T-helper 22 cell (primary cell): ENCODE measurements at regions not wholly inside any gene's neighbourhood (a gene's known extent, or its start where the extent isn't known, plus 50 kb on each side); places are given as distances from the start of the nearest gene placed in this dataset.
"Not testable (repeated sequence)": the region's sequence is repeated elsewhere in the genome, so short reads cannot be mapped to it uniquely, and the experiment has no call there.

Experiments
- DNase-seq: peaks from one replicate; pipeline ENCODE4 v3.0.0-alpha.2; 2020; ENCODE audit warnings: low read depth

GRCh38 chr21:35800796-35801385, 259.4 kb downstream of the SETD4 start:
- not testable (repeated sequence) for DNase-seq

DNA sequence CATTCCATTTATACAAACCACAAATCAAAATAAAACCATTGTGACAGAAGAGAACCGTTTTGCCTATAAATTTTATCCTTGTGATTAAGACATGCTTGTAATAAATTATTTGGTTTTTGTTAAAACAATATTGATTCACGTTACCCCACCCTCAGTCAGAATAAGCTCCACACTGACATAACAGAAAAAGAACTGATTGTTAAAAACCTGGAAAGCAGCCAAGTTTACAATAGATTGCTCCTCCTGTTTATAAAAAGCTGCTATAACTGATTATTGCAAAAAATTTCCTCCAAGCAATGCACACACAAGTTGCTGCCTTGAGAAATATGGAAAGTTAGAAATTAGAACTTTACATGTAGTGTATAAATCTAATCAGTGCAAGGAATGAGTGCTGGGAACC, 263.5 kb downstream of the SETD4 start:
- no peak for DNase-seq

- not testable (repeated sequence) for DNase-seq
Observed at GRCh38 chr21:35794527-35794926, 265.8 kb downstream of the SETD4 start.

DNA sequence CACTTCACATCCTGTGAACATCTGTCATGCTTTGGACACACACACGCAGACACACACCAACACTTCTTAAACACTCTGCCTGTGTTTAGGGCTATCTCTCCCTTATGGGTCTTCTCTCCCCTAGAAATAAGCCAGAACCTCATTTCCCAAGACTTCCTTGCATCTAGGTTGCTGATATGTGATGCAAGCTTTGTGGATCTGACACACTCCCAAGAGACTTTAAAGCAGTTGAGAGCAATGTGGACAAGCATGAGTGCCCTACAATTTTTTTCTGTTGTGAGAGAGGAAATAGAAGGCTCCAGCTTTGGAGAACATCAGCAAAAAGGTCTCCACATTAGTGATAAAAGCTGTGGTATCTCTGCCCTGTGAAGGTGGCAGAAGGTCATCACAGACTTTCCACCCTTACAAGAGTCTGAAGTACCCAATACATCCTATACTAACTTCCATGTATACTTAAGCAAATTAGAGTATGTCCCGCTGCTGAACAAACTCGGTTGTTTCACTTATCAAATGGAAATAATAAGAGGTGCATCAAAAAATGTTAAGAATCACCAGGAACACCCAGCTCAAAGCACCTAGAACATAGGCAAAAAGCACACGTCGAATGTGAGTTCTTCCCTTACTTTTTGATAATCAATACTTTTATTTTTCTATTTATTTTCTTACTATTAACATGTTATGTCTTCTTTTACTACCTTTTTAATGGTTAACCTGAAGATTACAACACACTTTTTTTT, 267.6 kb downstream of the SETD4 start:
- no peak for DNase-seq

DNA sequence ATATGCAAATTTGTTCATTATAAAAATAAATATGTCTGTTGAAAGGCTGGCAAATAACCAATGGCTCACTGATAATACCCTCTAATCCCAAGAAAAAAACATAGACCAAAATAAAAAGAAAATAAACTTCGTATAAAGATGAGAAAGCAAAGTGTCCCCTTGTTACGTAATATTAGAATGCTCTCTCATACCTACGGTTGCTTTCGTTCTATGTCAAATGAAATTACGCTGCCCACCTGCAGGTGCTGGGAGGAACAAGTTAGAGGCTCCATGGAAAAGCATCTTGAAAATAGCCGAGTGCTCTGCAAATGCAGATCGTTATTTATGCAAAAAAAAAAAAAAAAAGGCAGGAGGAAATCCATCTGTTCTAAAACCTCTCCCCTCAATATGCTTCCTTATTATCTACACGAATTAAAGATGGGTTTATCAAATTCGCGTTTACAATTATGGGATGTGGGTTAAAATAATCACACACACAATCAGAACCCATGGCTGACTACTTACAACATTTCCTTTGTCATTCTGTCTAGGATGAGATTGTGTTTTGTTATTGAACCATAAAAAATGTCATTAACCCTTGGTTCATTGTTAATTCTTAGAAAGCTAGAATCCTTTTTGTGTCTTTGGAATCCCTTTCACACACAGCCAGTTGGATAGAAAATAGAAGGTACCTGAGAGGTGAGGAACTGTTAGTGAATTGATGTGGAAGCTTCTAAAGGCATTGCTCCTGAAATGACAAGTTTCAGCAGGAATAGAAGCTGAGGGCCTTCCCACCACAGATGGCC, 268.6 kb downstream of the SETD4 start:
- no peak for DNase-seq

GRCh38 chr21:35783721-35784120, 276.6 kb downstream of the SETD4 start:
- DNase-seq = no peak

GRCh38 chr21:35782667-35783066, 277.7 kb downstream of the SETD4 start:
- DNase-seq = no peak

- DNase-seq = no peak
Observed at GRCh38 chr21:35780983-35781382, 279.3 kb downstream of the SETD4 start.

DNA sequence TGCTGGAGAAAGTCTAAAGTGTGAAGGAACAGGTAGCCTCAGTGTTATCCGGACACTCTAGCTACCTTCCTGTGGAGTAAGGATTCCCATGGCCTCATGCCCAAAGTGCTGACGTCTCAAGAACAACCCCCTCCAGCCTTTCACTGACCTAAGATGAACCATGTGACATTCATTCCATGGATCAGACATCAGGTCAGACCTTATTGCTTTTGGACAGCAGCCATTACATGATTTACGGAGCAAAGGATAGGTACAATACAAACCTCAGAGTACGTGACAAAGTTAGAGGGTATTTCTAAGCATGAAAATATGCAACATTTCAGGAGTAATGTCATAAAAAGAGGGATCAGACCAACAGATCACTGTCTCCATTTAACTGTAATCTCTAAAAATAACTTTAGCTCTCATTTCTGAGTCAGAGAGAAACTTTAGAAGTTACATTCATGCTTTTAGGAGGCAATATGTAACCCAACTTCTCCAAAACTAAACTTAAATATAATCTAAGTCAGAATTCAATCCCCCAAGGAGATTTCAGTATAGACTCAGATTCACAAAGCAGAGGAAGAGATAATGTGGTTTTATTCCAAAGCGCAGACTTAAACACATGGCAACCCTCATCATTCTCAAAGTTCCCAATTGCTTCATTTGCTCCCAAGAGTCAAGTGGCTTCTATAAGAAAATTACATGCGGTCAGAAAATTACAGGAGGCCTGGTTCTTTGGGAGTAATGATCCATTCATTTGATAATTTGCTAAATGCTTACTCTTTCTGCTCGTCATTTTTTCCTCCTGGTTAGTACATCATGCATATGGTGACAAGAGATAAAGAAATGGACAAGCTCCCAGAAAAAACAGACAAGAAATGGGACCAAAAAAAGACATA, 280.4 kb downstream of the SETD4 start:
- no peak for DNase-seq

DNA sequence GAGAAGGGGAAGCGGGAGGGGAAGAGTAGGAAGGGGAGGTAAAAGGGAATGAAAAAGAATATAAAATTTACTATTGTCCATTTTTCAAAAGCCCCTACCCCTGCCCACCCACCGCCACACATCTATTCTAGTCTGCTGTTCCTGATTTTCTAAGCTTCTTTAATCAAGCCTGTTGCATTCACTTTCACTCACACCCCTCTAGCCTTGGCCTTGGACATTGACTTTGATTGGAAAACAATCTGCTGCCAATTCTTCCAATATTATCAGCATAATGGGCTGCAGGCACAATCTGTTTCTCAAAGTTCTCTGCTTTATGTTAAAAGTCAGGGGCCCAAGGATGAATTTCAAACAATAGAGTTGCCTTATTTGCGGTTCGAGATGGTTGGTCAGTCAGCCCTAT, 281.2 kb downstream of the SETD4 start:
- no peak for DNase-seq

DNA sequence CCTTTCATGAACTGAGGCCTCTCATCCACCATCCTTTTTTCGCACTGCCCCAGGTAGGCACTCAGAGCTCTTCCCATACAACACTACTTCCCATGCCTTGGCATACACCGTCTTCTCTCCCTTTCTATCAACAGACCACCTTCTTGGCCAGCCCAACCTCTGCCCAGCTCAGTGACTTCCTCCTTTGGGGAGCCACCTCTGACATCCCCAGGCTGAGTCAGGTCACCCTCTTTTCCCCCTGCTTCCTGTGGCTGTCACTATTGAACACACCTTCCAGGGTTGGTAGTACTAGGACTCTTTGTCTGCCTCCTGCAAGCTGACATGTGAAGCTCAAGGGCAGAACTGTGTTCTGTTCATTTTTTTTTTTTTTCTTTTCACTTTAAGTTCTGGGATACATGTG, 283.2 kb downstream of the SETD4 start:
- DNase-seq = no peak

- no peak for DNase-seq
Observed at GRCh38 chr21:35775778-35776544, 284.4 kb downstream of the SETD4 start.

DNA sequence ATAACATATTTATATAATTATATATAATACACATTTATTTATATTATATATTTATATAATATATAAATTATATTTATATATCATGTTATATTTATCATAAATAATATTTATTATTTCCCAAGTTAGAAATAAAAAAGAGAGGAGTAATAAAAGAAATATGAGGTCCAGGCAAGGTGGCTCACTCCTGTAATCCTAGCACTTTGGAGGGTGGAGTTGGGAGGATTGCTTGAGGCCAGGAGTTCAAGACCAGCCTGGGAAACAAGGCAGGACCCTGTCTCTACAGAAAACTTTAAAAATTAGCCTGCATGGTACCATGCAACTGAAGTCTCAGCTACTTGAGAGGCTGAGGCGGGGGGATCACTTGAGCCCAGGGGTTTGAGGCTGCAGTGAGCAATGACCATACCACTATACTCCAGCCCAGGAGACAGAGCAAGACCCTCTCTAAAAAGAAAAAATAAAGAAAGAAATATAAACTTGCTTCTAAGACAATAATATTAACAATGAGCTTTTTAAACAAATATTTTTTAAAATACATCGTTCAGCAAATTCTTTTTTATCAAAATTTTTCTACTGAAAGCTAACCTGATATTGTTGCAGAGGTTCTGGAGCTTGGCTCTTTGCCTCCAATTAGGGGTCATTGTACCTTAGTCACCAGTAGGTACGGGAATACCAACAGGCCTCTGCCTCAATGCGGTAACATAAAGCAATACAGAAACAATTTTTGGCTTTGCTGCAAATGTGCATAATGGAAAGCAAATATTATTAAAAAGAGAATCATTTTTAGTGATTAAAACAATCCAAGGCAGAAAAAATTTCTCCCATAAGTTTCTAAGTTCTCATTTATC, 290.0 kb downstream of the SETD4 start:
- no peak for DNase-seq

- no peak for DNase-seq
Observed at GRCh38 chr21:35768187-35768586, 292.1 kb downstream of the SETD4 start.

GRCh38 chr21:35764586-35764985, 295.7 kb downstream of the SETD4 start:
- no peak for DNase-seq

DNA sequence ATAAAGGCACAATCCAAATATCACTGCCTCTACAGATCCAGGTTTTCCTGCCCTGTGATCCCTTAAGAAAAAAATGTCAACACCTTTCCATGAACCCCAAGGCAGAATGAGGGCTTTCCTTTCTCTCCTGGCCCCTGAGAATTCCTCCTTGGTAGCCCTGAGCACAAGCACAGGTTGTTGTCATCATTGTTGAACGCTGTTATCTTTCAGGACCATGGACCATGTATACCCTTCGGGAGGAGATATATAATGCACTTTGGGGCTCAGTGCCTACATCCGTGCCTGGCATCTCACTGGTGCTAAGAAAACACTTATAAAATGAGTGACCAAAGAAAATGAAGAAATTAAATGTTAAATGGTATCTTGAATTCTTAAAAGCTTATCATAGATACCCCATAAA, 296.2 kb downstream of the SETD4 start:
- DNase-seq = no peak

DNA sequence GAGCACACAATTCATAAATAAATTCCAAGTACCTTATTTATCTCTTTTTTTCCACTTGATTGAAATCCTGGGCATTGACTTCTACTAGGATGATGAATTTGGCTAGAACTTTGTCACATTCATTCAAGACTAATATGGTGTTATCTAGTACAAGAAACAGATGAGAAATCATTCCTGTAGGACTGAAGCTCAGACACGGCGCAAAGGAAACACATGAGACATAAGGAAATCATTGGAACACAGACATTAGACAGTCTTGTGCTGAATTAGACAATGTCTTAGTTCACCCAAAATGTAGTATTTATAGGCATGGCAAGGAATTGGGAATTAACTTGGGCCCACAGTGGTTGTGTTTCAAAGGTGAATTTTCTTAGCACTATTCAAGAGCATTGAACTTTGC, 305.7 kb downstream of the SETD4 start:
- no peak for DNase-seq

- DNase-seq = no peak
Observed at GRCh38 chr21:35753308-35753707, 307.0 kb downstream of the SETD4 start.

DNA sequence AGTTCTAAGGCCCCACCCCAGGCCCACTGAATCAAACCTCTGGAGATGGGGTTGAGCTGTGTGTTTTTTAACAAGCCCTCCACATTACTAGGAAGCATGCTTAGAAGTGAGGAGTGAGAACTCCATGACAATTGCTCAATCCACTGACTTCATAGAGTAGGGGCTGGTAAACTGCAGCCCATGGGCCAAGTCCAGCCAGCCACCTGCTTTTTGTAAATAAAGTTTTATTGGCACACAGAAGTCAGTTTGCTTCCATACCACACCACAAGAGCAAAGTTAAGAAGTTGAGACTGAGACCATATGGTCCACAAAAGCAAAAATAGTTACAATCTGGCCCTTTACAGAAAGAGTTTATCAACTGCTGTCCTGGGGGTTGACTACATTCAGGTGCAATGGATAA, 309.2 kb downstream of the SETD4 start:
- no peak for DNase-seq

GRCh38 chr21:35749904-35750303, 310.4 kb downstream of the SETD4 start:
- DNase-seq = no peak
